Duodenal mucosa (tissue), 2 donors: ENCODE measurements at regions not wholly inside any gene's neighbourhood (a gene's known extent, or its start where the extent isn't known, plus 50 kb on each side); places are given as distances from the start of the nearest gene placed in this dataset.

Experiments
- H3K27ac ChIP-seq: one replicate; pipeline ENCODE4 v1.7.0; 2013; ENCODE audit warnings: low read depth, low read length
- H3K27me3 ChIP-seq, 2 donors: one replicate each; pipeline ENCODE4 v1.7.0; 2013; ENCODE audit warnings: low read length in 2 of 2, control low read depth in 1 of 2; ENCODE audit not compliant: insufficient read depth in 2 of 2, control insufficient read depth in 1 of 2
- H3K36me3 ChIP-seq, 2 donors: one replicate each; pipeline ENCODE4 v1.7.0; 2013; ENCODE audit warnings: low read length in 2 of 2, control low read depth in 1 of 2; ENCODE audit not compliant: insufficient read depth in 2 of 2, control insufficient read depth in 1 of 2
- H3K4me1 ChIP-seq, 2 donors: one replicate each; pipeline ENCODE4 v1.7.0; 2013; ENCODE audit warnings: low read length in 2 of 2, control low read depth in 1 of 2; ENCODE audit not compliant: insufficient read depth in 2 of 2, control insufficient read depth in 1 of 2
- H3K4me3 ChIP-seq, 2 donors: one replicate each; pipeline ENCODE4 v1.7.0; 2013; ENCODE audit warnings: low read length in 2 of 2, low read depth in 1 of 2
- H3K9ac ChIP-seq, 2 donors: one replicate each; pipeline ENCODE4 v1.7.0; 2013; ENCODE audit warnings: low read length in 2 of 2, low read depth in 1 of 2
- H3K9me3 ChIP-seq, 2 donors: one replicate each; pipeline ENCODE4 v1.7.0; 2013; ENCODE audit warnings: low read length in 2 of 2, control low read depth in 1 of 2; ENCODE audit not compliant: control insufficient read depth in 1 of 2

DNA sequence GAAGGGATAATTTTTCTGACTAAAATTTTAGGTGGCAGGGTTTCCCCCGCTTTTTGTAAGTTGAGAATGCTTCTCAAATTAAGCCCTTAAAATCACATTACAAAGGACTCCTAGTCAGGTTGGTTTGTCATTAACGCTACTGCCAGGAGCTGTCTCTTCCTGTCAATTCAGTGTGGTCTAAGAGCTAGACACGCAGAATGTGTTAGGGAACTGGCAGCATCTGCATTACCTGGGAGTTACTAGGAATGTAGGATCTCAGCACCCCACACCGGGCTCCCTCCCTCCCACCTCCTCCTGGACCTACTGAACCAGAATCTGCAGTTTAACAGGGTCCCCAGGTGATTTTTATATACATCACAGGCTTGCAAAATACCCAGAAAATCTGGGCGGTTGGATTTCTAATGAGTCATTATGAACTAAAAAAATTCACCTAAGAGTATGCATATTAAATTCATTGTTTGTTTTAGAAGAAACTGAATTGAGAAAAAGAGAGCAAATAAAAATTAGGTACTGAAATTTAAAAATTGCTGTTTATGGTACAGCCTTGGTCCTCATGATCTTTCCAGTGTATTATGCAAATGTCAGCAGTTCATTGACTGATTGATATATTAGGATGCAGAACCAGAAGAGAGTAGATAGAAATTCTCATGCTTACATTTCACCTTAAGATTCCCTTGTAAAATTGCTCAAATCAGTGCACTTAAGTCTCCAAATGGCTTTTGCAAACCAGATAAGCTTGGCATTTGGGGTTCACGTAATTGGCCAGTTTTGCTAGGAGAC lies 130.9 kb upstream of the ITGA6 start:
- Histone ChIP-seq H3K9me3 (no peaks in the 10 kb centered on the region), H3K27ac (no peak overlapping the region), H3K27me3 (peaks cover 0 to 2% of the 10 kb centered on the region in 2 donors), H3K4me1 (peaks cover 10 to 15% of the 10 kb centered on the region in 2 donors), H3K9ac (no peak overlapping the region), H3K36me3 (no peaks in the 10 kb centered on the region), H3K4me3 (no peak overlapping the region)

DNA sequence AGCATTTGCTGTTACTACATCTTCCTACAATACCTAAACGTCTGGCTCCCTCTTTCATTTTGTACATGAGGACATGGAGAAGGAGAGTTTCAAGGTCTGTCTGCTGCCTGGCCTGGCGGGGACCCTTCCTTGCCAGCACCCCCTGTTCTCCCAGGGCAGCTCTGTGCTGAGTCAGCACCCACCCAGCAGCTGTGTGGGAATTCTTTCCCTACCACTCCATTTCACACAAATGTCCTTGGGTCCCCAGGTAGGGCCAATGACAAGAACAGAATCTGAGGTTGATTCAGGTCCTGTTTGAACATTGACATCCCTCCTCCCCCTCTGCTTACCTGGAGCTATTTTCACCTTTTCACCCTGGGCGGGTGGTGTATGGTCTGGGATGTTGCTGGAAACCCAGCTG lies 129.9 kb upstream of the ITGA6 start:
- Histone ChIP-seq H3K9ac (no peak overlapping the region), H3K4me3 (no peak overlapping the region), H3K4me1 (peaks cover 10 to 15% of the 10 kb centered on the region in 2 donors), H3K27ac (no peak overlapping the region), H3K9me3 (no peaks in the 10 kb centered on the region), H3K36me3 (no peaks in the 10 kb centered on the region), H3K27me3 (peaks cover 0 to 2% of the 10 kb centered on the region in 2 donors)

DNA sequence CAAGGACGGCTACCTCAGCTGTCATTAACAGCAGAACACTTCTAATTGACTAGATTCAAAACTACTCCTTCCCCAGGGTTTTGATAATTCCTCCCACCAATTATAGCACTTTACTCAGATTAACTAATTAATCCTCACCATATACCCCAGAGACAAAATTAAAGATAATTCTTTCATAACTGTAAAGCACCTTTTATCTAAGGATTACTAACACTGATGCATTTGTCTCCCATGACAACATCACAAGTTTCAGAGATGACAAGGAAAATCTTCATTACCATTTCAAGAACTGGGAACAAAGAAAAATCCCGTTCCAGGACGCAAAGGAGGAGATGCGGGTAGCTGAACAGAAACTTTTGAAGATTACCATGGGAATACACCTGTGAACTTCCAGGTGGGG lies 129.4 kb upstream of the ITGA6 start:
- Histone ChIP-seq H3K27ac (no peak overlapping the region), H3K4me3 (no peak overlapping the region), H3K4me1 (peaks cover 10 to 15% of the 10 kb centered on the region in 2 donors), H3K9me3 (no peaks in the 10 kb centered on the region), H3K27me3 (peaks cover 0 to 2% of the 10 kb centered on the region in 2 donors), H3K36me3 (no peaks in the 10 kb centered on the region), H3K9ac (no peak overlapping the region)

DNA sequence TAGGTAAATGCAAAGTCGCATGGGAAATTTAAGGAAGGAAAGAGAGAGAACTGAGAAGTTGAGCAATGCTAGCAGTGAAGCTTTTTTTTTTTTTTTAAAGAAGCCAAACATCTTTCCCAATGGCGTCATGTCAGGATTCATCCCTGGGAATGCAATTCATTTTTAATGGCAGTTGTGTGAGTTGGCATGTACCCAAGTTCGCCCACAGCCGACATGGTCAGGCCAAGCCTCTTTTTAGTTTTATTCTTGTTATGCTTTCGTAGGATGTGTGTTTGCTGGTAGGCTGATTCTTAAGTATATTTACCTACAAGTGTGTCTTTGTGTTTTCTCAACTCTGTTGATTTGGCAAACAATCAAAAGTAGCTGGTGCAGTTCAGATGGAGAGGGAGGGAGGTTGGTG lies 127.6 kb upstream of the ITGA6 start:
- peaks cover 0 to 6% of the 10 kb centered on the region in 2 donors for H3K4me1 ChIP-seq

DNA sequence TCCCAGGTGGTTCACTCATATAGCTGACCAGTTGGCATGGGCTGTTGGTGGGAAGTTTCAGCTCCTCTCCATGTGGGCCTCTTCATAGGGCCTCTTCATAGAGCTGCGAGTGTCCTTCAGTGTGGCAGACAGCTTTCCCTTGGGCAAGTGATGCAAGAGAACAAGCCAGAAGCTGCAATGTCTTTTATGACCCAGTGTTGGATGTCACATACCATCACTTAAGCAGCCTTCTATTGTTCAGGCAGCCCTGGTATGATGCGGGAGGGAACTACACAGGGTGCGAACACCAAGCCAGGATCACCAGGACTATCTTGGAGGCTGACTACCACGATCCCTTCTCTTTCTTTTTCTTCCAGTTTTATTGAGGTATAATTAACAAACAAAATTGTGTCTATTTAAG lies 126.5 kb upstream of the ITGA6 start:
- Histone ChIP-seq H3K9me3 (no peaks in the 10 kb centered on the region), H3K4me1 (peaks cover 0 to 6% of the 10 kb centered on the region in 2 donors), H3K27ac (no peak overlapping the region), H3K9ac (no peak overlapping the region), H3K4me3 (no peak overlapping the region), H3K27me3 (peaks cover 0 to 2% of the 10 kb centered on the region in 2 donors), H3K36me3 (no peaks in the 10 kb centered on the region)

More for the DNA sequence above, 127.6 kb upstream of the ITGA6 start:
- Histone ChIP-seq H3K9ac (no peak overlapping the region), H3K27me3 (peaks cover 0 to 2% of the 10 kb centered on the region in 2 donors), H3K4me3 (no peak overlapping the region), H3K27ac (no peak overlapping the region), H3K36me3 (no peaks in the 10 kb centered on the region), H3K9me3 (no peaks in the 10 kb centered on the region)

DNA sequence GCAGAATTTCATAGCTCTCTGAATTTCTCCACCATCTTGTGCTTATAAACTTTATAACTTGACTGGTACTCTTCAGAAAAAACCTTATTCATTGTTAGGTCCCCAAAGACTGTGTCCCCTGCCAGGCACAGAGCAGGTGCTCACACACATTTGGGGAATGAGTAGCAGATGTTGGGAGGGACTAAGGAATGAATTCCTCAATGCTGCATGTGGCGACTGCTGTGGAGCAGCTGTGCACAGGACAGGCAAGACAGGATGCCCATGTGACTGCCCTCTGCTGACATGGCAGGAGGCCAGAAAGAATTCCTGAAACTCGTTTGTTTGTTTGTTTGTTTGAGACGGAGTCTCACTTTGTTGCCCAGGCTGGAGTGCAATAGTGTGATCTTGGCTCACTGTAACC lies 122.3 kb upstream of the ITGA6 start:
- no peak overlapping the region for H3K9ac ChIP-seq
- H3K27ac ChIP-seq = no peak overlapping the region
- H3K36me3 ChIP-seq = no peaks in the 10 kb centered on the region
- no peaks in the 10 kb centered on the region for H3K27me3 ChIP-seq
- no peak overlapping the region for H3K4me3 ChIP-seq
- H3K4me1 ChIP-seq = peaks cover 0 to 6% of the 10 kb centered on the region in 2 donors
- no peaks in the 10 kb centered on the region for H3K9me3 ChIP-seq

DNA sequence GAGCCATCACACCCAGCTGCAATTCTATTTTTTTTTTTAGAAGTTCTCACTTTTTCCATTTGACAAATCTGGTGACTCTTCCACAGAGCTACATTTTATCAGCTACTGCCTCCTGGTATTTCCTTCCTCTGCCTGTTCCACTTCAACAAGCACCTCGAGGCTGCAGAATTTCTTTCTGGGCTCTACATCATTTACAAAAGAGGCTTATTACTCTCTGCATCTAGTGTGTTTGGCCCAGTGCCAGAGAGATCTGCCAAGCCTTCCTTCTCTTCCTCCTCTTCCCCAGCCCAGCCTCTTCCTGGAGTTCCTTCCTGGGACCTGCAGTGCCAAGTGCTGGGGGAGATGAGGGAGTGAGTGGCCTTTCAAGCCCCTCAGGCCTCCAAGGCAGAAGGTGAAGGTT lies 119.6 kb upstream of the ITGA6 start:
- no peak overlapping the region for H3K27ac ChIP-seq
- no peaks in the 10 kb centered on the region for H3K36me3 ChIP-seq
- H3K4me3 ChIP-seq = no peak overlapping the region
- no peak overlapping the region for H3K9ac ChIP-seq
- no peaks in the 10 kb centered on the region for H3K9me3 ChIP-seq
- H3K4me1 ChIP-seq = peaks cover 0 to 5% of the 10 kb centered on the region in 2 donors
- no peaks in the 10 kb centered on the region for H3K27me3 ChIP-seq

DNA sequence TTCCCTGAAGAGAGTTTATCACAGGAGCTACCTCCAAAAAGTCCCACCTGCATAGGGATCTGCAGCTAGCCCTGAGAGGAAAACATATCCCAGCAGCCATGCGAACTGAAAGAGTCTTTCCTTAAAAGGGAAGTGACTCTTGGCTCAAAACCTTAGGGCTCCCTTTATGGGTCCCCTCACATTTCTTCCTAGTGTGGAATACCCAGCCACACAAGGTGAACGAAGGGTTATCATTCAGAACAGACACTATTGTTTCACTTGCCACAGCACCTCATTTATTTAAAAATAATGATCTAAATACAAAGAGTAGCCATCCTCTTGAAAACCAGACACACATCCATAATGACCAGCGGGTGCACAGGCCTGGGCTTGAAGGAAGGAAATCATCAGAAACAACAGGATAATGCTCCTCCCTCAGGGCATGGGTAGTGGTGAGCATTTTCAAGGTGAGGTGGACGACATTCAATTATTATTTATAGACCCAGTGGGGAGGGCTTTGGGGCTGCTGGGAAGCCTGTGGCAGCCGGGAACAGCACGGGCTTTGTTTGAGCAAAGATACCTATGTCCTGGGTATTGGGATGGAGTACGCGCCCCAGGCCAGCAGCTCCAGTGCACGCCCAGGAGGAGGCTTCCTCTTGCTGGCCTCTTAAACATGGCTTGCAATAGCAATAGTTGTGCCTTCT lies 119.0 kb upstream of the ITGA6 start:
- H3K27me3 ChIP-seq = no peaks in the 10 kb centered on the region
- H3K36me3 ChIP-seq = no peaks in the 10 kb centered on the region
- no peaks in the 10 kb centered on the region for H3K9me3 ChIP-seq
- no peak overlapping the region for H3K4me3 ChIP-seq
- H3K4me1 ChIP-seq = peaks cover 0 to 5% of the 10 kb centered on the region in 2 donors
- no peak overlapping the region for H3K9ac ChIP-seq
- no peak overlapping the region for H3K27ac ChIP-seq

DNA sequence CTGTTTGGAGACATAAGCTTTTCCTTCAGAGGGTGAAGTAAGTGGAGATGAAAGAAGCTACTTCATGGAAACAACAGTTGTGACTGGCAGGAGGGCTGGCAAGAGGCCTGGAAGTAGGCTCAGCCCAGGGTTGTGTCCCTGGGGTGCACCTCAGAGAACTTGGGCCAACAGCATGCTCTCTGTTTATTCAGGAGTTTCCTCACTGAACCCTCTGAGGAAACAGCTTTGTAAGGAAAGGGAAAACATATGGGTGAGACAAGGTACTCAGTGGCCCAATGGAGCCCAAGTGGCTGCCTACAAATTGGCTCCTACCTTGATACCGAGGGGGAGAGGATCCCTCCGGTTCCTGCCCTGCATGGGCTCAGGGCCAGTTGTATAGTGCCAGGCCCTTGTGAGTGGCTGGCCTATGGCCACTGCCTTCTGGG lies 115.5 kb upstream of the ITGA6 start:
- H3K36me3 ChIP-seq = no peaks in the 10 kb centered on the region
- no peak overlapping the region for H3K4me3 ChIP-seq
- no peaks in the 10 kb centered on the region for H3K9me3 ChIP-seq
- no peaks in the 10 kb centered on the region for H3K27me3 ChIP-seq
- peaks cover 0 to 5% of the 10 kb centered on the region in 2 donors for H3K4me1 ChIP-seq
- no peak overlapping the region for H3K9ac ChIP-seq
- H3K27ac ChIP-seq = no peak overlapping the region

DNA sequence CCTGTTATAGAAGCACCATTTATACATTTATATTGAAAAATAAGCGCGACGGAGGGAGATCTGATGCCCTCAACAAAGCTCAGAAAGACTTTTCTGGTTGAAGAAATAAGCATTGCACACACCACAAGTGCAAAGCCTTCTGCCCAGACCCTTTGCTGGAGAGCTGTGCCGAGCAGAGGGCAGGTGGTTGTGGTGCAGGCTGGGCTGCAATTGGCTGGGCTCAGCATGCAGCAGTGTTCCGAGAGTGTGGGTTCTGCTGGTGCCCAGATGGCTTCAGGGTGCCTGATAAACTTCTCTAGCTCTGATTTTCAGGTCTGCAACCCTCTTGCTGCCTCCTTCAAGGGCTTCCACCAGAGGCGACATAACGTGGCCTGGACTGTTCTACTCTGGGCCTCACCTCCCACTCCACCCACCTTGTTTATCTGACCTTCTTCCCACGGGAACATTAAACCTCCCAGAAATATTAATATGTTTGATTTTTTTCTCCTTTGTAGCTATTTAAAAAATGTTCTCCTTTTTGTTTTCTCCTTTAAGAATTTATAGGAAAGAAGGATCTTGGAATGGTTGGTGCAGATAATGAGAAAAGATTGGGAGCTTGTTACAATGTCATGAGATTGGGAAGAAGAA lies 113.6 kb upstream of the ITGA6 start:
- Histone ChIP-seq H3K4me1 (no peaks in the 10 kb centered on the region), H3K27ac (no peak overlapping the region), H3K27me3 (no peaks in the 10 kb centered on the region), H3K9me3 (no peaks in the 10 kb centered on the region), H3K36me3 (no peaks in the 10 kb centered on the region), H3K4me3 (no peak overlapping the region), H3K9ac (no peak overlapping the region)
